Neural cell (in vitro differentiated cells): ENCODE measurements at regions not wholly inside any gene's neighbourhood (a gene's known extent, or its start where the extent isn't known, plus 50 kb on each side); places are given as distances from the start of the nearest gene placed in this dataset.

Source experiments
- H2AFZ ChIP-seq: fragments of 200-600, 300-800 bp; sonication (generic), shearing (Covaris generic); 2 replicates; pipeline ENCODE4 v1.6.0; 2014; ENCODE audit warnings: low read depth, mild to moderate bottlenecking, antibody characterized with exemption, low read length, moderate library complexity
- H3F3A ChIP-seq: fragments of 200-600 bp; shearing (Covaris generic); 2 replicates; pipeline ENCODE4 v1.6.1; 2016; ENCODE audit warnings: mild to moderate bottlenecking, moderate library complexity, mixed read lengths, antibody characterized with exemption, low read length; ENCODE audit not compliant: insufficient read depth, poor library complexity, severe bottlenecking
- H3K27ac ChIP-seq: fragments of 200-600, 300-800 bp; sonication (generic), shearing (Covaris generic); 2 replicates; pipeline ENCODE4 v1.5.1; 2014; ENCODE audit warnings: mild to moderate bottlenecking, low read length, moderate library complexity
- H3K27me3 ChIP-seq: fragments of 300-800, 200-600 bp; sonication (generic), shearing (Covaris generic); 2 replicates; pipeline ENCODE4 v1.6.0; 2014; ENCODE audit warnings: mild to moderate bottlenecking, low read depth, low read length, moderate library complexity; ENCODE audit not compliant: insufficient read depth
- H3K36me3 ChIP-seq: fragments of 300-800, 200-600 bp; sonication (generic), shearing (Covaris generic); 2 replicates; pipeline ENCODE4 v1.5.1; 2014; ENCODE audit warnings: mild to moderate bottlenecking, antibody characterized with exemption, low read length, moderate library complexity; ENCODE audit not compliant: insufficient read depth
- H3K4me2 ChIP-seq: fragments of 300-800, 200-600 bp; sonication (generic), shearing (Covaris generic); 2 replicates; pipeline ENCODE4 v1.6.0; 2014; ENCODE audit warnings: mild to moderate bottlenecking, low read length
- H3K4me3 ChIP-seq: fragments of 300-800, 200-600 bp; sonication (generic), shearing (Covaris generic); 2 replicates; pipeline ENCODE4 v1.5.1; 2014; ENCODE audit warnings: mild to moderate bottlenecking, low read length, moderate library complexity
- H3K79me2 ChIP-seq: fragments of 200-600 bp; shearing (Covaris generic); replicated peaks from 2 replicates; pipeline ENCODE4 v1.6.0; 2014; ENCODE audit warnings: mild to moderate bottlenecking, low read length, moderate library complexity; ENCODE audit not compliant: insufficient read depth
- H3K9ac ChIP-seq: fragments of 300-800, 200-600 bp; sonication (generic), shearing (Covaris generic); 2 replicates; pipeline ENCODE4 v1.6.1; 2016; ENCODE audit warnings: mild to moderate bottlenecking, low read length, mixed read lengths
- H3K9me2 ChIP-seq: fragments of 200-600 bp; shearing (Covaris generic); 2 replicates; pipeline ENCODE4 v1.6.1; 2016; ENCODE audit warnings: mild to moderate bottlenecking, low read length, mixed read lengths; ENCODE audit not compliant: insufficient read depth
- H3K9me3 ChIP-seq: fragments of 200-600, 300-800 bp; sonication (generic), shearing (Covaris generic); 2 replicates; pipeline ENCODE4 v1.6.1; 2016; ENCODE audit warnings: mild to moderate bottlenecking, mixed run types, low read length, moderate library complexity, mixed read lengths
- H4K20me1 ChIP-seq: fragments of 200-600 bp; shearing (Covaris generic); 2 replicates; pipeline ENCODE4 v1.6.1; 2016; ENCODE audit warnings: mild to moderate bottlenecking, mixed run types; ENCODE audit not compliant: insufficient read depth
- CTCF ChIP-seq: fragments of 450-650 bp; IDR thresholded peaks from 2 replicates; pipeline ENCODE4 v1.5.1; 2014; ENCODE audit warnings: antibody characterized with exemption, mild to moderate bottlenecking, moderate library complexity; ENCODE audit not compliant: poor library complexity, severe bottlenecking
- EP300 ChIP-seq: fragments of 450-650 bp; conservative IDR thresholded peaks from 2 replicates; pipeline ENCODE4 v1.6.1; 2014; ENCODE audit warnings: antibody characterized with exemption, mild to moderate bottlenecking, moderate library complexity; ENCODE audit not compliant: poor library complexity, severe bottlenecking
- EZH2 ChIP-seq: fragments of 200-600, 300-800 bp; shearing (Covaris generic), sonication (generic); IDR thresholded peaks from 2 replicates; pipeline ENCODE4 v1.6.1; 2014; ENCODE audit warnings: antibody characterized with exemption, low read length, borderline replicate concordance, mild to moderate bottlenecking; ENCODE audit not compliant: insufficient read depth, poor library complexity, severe bottlenecking
- MXI1 ChIP-seq: fragments of 450-650 bp; conservative IDR thresholded peaks from 2 replicates; pipeline ENCODE4 v1.6.1; 2014; ENCODE audit warnings: antibody characterized with exemption, mild to moderate bottlenecking; ENCODE audit not compliant: poor library complexity, severe bottlenecking
- POLR2AphosphoS5 ChIP-seq: IDR thresholded peaks from 2 replicates; pipeline ENCODE4 v1.6.1; 2012
- RAD21 ChIP-seq: fragments of 450-650 bp; conservative IDR thresholded peaks from 2 replicates; pipeline ENCODE4 v1.6.1; 2014; ENCODE audit warnings: antibody characterized with exemption, mild to moderate bottlenecking, moderate library complexity
- REST ChIP-seq: IDR thresholded peaks from 2 replicates; pipeline ENCODE4 v1.6.1; 2012; ENCODE audit warnings: borderline replicate concordance
- SMC3 ChIP-seq: fragments of 450-650 bp; conservative IDR thresholded peaks from 2 replicates; pipeline ENCODE4 v1.6.1; 2014; ENCODE audit warnings: antibody characterized with exemption, mild to moderate bottlenecking, moderate library complexity; ENCODE audit not compliant: poor library complexity
- TAF1 ChIP-seq: IDR thresholded peaks from 2 replicates; pipeline ENCODE4 v1.6.1; 2012; ENCODE audit warnings: low read depth

GRCh38 chr1:182139496-182139895, 78.0 kb upstream of the ZNF648 start:
- Histone ChIP-seq H3F3A (no peaks in the 10 kb centered on the region), H4K20me1 (no peaks in the 10 kb centered on the region), H3K79me2 (no peaks in the 10 kb centered on the region), H3K27me3 (no peaks in the 10 kb centered on the region), H3K4me2 (no peak overlapping the region), H3K36me3 (no peaks in the 10 kb centered on the region), H3K9me2 (no peaks in the 10 kb centered on the region), H3K9me3 (no peaks in the 10 kb centered on the region), H3K27ac (no peak overlapping the region), H2AFZ (no peak overlapping the region), H3K9ac (no peak overlapping the region), H3K4me3 (no peak overlapping the region)
- no peak for TF ChIP-seq EZH2
- TF ChIP-seq TAF1: no peak
- no peak for TF ChIP-seq MXI1
- no peak for TF ChIP-seq CTCF

- no peak overlapping the region for H3K4me2 ChIP-seq
- H3K9me2 ChIP-seq: no peaks in the 10 kb centered on the region
- no peaks in the 10 kb centered on the region for H4K20me1 ChIP-seq
- no peaks in the 10 kb centered on the region for H3K36me3 ChIP-seq
- no peaks in the 10 kb centered on the region for H3K79me2 ChIP-seq
- H3K27me3 ChIP-seq: no peaks in the 10 kb centered on the region
- H3K9me3 ChIP-seq: no peaks in the 10 kb centered on the region
- no peaks in the 10 kb centered on the region for H3F3A ChIP-seq
- H3K4me3 ChIP-seq: no peak overlapping the region
- TF ChIP-seq CTCF (no peak), SMC3 (no peak), MXI1 (no peak), TAF1 (no peak), EZH2 (no peak), RAD21 (no peak), POLR2AphosphoS5 (no peak), EP300 (no peak), REST (no peak)
- no peak overlapping the region for H2AFZ ChIP-seq
- H3K9ac ChIP-seq: no peak overlapping the region
- no peak overlapping the region for H3K27ac ChIP-seq
These were observed 76.0 kb upstream of the ZNF648 start for GRCh38 chr1:182137546-182137945.
